ENCODE measurements at regions not wholly inside any gene's neighbourhood (a gene's known extent, or its start where the extent isn't known, plus 50 kb on each side); places are given as distances from the start of the nearest gene placed in this dataset.

- TF ChIP-seq SREBF2 (IDR thresholded peaks at IDR 0.05; ENCODE audit: low read length) (no peak), ZNF24 (IDR thresholded peaks at IDR 0.05) (no peak), MXI1 (IDR thresholded peaks at IDR 0.05; ENCODE audit: low read depth, low read length) (no peak), STAT3 (IDR thresholded peaks at IDR 0.05; ENCODE audit: low read depth, low read length) (no peak), CREB1 (IDR thresholded peaks at IDR 0.05; ENCODE audit: low read depth) (no peak), TAF1 (IDR thresholded peaks at IDR 0.05; ENCODE audit: borderline replicate concordance, low read depth, low read length) (no peak)
Measured at GRCh38 chr5:130893006-130893405, 272.1 kb downstream of the HINT1 start (continued).

GRCh38 chr5:130890610-130891009 lies 274.4 kb downstream of the HINT1 start:
- in situ Hi-C loops (cut with MboI): no loop called here
- POLR2A ChIA-PET: no interaction called here

GRCh38 chr5:130885691-130886090 lies 279.4 kb downstream of the HINT1 start:
- Histone ChIP-seq H3K4me2 (ENCODE audit: control insufficient read depth, insufficient read depth) (no peak overlapping the region), H3K4me1 (ENCODE audit: control insufficient read depth, insufficient read depth, low read length) (no peaks in the 10 kb centered on the region), H3K9me3 (replicated peaks; ENCODE audit: control insufficient read depth, insufficient read depth, low read length) (no peaks in the 10 kb centered on the region), H3K36me3 (ENCODE audit: control insufficient read depth in 2 of 2, insufficient read depth in 2 of 2, low read length in 1 of 2) (no peaks in the 10 kb centered on the region), H3K4me3 (no peak overlapping the region), H3K9ac (ENCODE audit: control insufficient read depth, insufficient read depth, low read length) (no peak overlapping the region), H3K79me2 (ENCODE audit: control insufficient read depth, insufficient read depth, low read length) (no peaks in the 10 kb centered on the region), H3K27me3 (replicated peaks in 1 of 2; ENCODE audit: control insufficient read depth in 2 of 2, insufficient read depth in 2 of 2, low read length in 1 of 2) (no peaks in the 10 kb centered on the region), H4K20me1 (ENCODE audit: control insufficient read depth, insufficient read depth) (no peaks in the 10 kb centered on the region), H3K27ac (ENCODE audit: control insufficient read depth, insufficient read depth) (no peak overlapping the region), H2AFZ (ENCODE audit: control insufficient read depth, low read depth, low read length) (no peak overlapping the region)
- intact Hi-C loops (cut with micrococcal nuclease; ENCODE audit: unreplicated experiment) (no loop called here), in situ Hi-C loops (cut with MboI) (no loop called here)
- DNase-seq (ENCODE audit: low read depth, low spot score) (no peak), ATAC-seq (no peak), FAIRE-seq (no peak)
- ChIA-PET SMC1A (ENCODE audit: uncharacterized antibody, unreplicated experiment) (no interaction called here), RAD21 (ENCODE audit: unreplicated experiment) (no interaction called here), POLR2A (no interaction called here), CTCF (interaction anchor here (1.3 kb wide), 1 partner anchor 14 kb away, joined by 3 read pairs; no protein-coding TSS in a partner anchor)
- 15% methylated on average over 3 of the region's 3 CpGs for WGBS (ENCODE audit: insufficient coverage, insufficient replicate concordance, low lambda C conversion rate, missing lambda C conversion rate)
- BruUV-seq (replicated peaks): no TSS peak
- no peak for TF ChIP-seq ZNF592 (IDR thresholded peaks at IDR 0.05)
- TF ChIP-seq SKIL (IDR thresholded peaks at IDR 0.05; ENCODE audit: low read depth, poor library complexity, severe bottlenecking): no peak

More at GRCh38 chr5:130890610-130891009, 274.4 kb downstream of the HINT1 start:
- intact Hi-C loops (cut with micrococcal nuclease; ENCODE audit: unreplicated experiment): no loop called here
- Histone ChIP-seq H3K79me2 (ENCODE audit: control insufficient read depth, insufficient read depth, low read length) (no peaks in the 10 kb centered on the region), H3K9ac (ENCODE audit: control insufficient read depth, insufficient read depth, low read length) (no peak overlapping the region), H4K20me1 (ENCODE audit: control insufficient read depth, insufficient read depth) (no peaks in the 10 kb centered on the region), H3K9me3 (replicated peaks; ENCODE audit: control insufficient read depth, insufficient read depth, low read length) (no peaks in the 10 kb centered on the region), H3K36me3 (ENCODE audit: control insufficient read depth in 2 of 2, insufficient read depth in 2 of 2, low read length in 1 of 2) (no peaks in the 10 kb centered on the region), H3K27me3 (replicated peaks in 1 of 2; ENCODE audit: control insufficient read depth in 2 of 2, insufficient read depth in 2 of 2, low read length in 1 of 2) (no peaks in the 10 kb centered on the region), H2AFZ (ENCODE audit: control insufficient read depth, low read depth, low read length) (no peak overlapping the region), H3K4me2 (ENCODE audit: control insufficient read depth, insufficient read depth) (no peak overlapping the region), H3K27ac (ENCODE audit: control insufficient read depth, insufficient read depth) (no peak overlapping the region), H3K4me3 (no peak overlapping the region), H3K4me1 (ENCODE audit: control insufficient read depth, insufficient read depth, low read length) (no peaks in the 10 kb centered on the region)
- FAIRE-seq (no peak), DNase-seq (ENCODE audit: low read depth, low spot score) (no peak), ATAC-seq (no peak)
- ChIA-PET CTCF (no interaction called here), RAD21 (ENCODE audit: unreplicated experiment) (no interaction called here), SMC1A (ENCODE audit: uncharacterized antibody, unreplicated experiment) (no interaction called here)
- no peak for TF ChIP-seq ASH2L (IDR thresholded peaks at IDR 0.05; ENCODE audit: borderline replicate concordance, low read depth)
- TF ChIP-seq HCFC1 (IDR thresholded peaks at IDR 0.05; ENCODE audit: low read length): no peak
- no peak for TF ChIP-seq POLR2AphosphoS2 (IDR thresholded peaks at IDR 0.05; ENCODE audit: low read depth, low read length)
- TF ChIP-seq SRF (IDR thresholded peaks at IDR 0.05; ENCODE audit: low read depth in 2 of 2, low read length in 2 of 2): no peak
- TF ChIP-seq ZNF217 (IDR thresholded peaks at IDR 0.05): no peak
- no TSS peak for BruUV-seq (replicated peaks)
- 15% methylated on average over 2 of the region's 2 CpGs for WGBS (ENCODE audit: insufficient coverage, insufficient replicate concordance, low lambda C conversion rate, missing lambda C conversion rate)
